HepG2 (cell line): ENCODE measurements at regions not wholly inside any gene's neighbourhood (a gene's known extent, or its start where the extent isn't known, plus 50 kb on each side); places are given as distances from the start of the nearest gene placed in this dataset.

Experiments used
- ATAC-seq: fragments of 200-7000 bp; cut with Tn5 transposase; 3 replicates; pipeline ENCODE4 v1.9.1; 2020; ENCODE audit warnings: mild to moderate bottlenecking, moderate library complexity
- BruUV-seq: library from RNA; stranded (reverse); fragments of 400-500 nt; replicated peaks from 2 replicates; lab custom pipeline; 2021; lab: Mats Ljungman, UMichigan
- CTCF ChIA-PET: fragments of 300-600 bp; formaldehyde crosslinking; extraction: SDS; loops from one replicate; lab custom pipeline; 2021; ENCODE audit warnings: low total read pairs, inconsistent platforms, low intra/inter-chr PET ratio; lab: Yijun Ruan, JAX
- POLR2A ChIA-PET: fragments of 350-600 bp; sonication (Branson Sonifier 250); formaldehyde crosslinking; loops from one replicate; lab custom pipeline; 2020; ENCODE audit warnings: antibody characterized with exemption, inconsistent platforms; lab: Yijun Ruan, JAX
- DNase-seq: peaks from one replicate; pipeline ENCODE4 v3.0.0-alpha.2; 2015; ENCODE audit warnings: low spot score
- FAIRE-seq: peaks from 3 replicates; lab custom pipeline; 2011; peaks lifted over from hg19 to GRCh38; lab: Jason Lieb, UNC
- H2AFZ ChIP-seq: one replicate; pipeline ENCODE4 v1.6.1; 2011; ENCODE audit warnings: low read length, inconsistent platforms
- H3K27ac ChIP-seq: fragments of 300-600 bp; 3 replicates; pipeline ENCODE4 v1.8.0; 2011; ENCODE audit warnings: mixed run types, mild to moderate bottlenecking, mixed read lengths, low read length, inconsistent platforms; ENCODE audit not compliant: insufficient read depth; ENCODE audit errors: extremely low read length
- H3K27me3 ChIP-seq, 2 experiments: fragments of 200-600 bp in 1 of 2; 2 replicates in 1 of 2; 3 replicates in 1 of 2; pipeline versions ENCODE4 v1.6.0 to v1.8.0; 2011; ENCODE audit warnings: low read length in 2 of 2, mild to moderate bottlenecking in 2 of 2, moderate library complexity in 2 of 2, inconsistent platforms in 1 of 2; ENCODE audit not compliant: insufficient read depth in 2 of 2, control insufficient read depth in 1 of 2
- H3K36me3 ChIP-seq, 2 experiments: fragments of 200-600 bp in 1 of 2; replicated peaks in 1 of 2; 2 replicates in 1 of 2; 3 replicates in 1 of 2; pipeline versions ENCODE4 v1.5.1 to v1.8.0; 2011; ENCODE audit warnings: low read length in 2 of 2, inconsistent platforms in 1 of 2; ENCODE audit not compliant: insufficient read depth in 2 of 2, control insufficient read depth in 1 of 2
- H3K4me1 ChIP-seq: 2 replicates; pipeline ENCODE4 v1.5.1; 2012; ENCODE audit warnings: low read length, inconsistent platforms; ENCODE audit not compliant: insufficient read depth
- H3K4me2 ChIP-seq: 2 replicates; pipeline ENCODE4 v1.6.0; 2011; ENCODE audit warnings: low read depth, low read length, inconsistent platforms
- H3K4me3 ChIP-seq, 3 experiments: fragments of 200-600 bp in 1 of 3; sonication (generic), shearing (Covaris generic) in 1 of 3; replicated peaks in 1 of 3; 2 replicates each; pipeline ENCODE4 v1.5.1; 2011 to 2016; ENCODE audit warnings: low read length in 3 of 3, inconsistent platforms in 2 of 3, low read depth in 2 of 3, mild to moderate bottlenecking in 2 of 3, control low read depth in 1 of 3, mixed read lengths in 1 of 3; ENCODE audit not compliant: insufficient read depth in 1 of 3
- H3K79me2 ChIP-seq: one replicate; pipeline ENCODE4 v1.6.1; 2011; ENCODE audit warnings: low read length, inconsistent platforms; ENCODE audit not compliant: insufficient read depth
- H3K9ac ChIP-seq: 2 replicates; pipeline ENCODE4 v1.6.0; 2011; ENCODE audit warnings: mild to moderate bottlenecking, low read depth, low read length, inconsistent platforms; ENCODE audit not compliant: insufficient read depth
- H3K9me3 ChIP-seq: 2 replicates; pipeline ENCODE4 v1.5.1; 2012; ENCODE audit warnings: mild to moderate bottlenecking, low read length
- H4K20me1 ChIP-seq: 2 replicates; pipeline ENCODE4 v1.6.0; 2011; ENCODE audit warnings: inconsistent platforms, mild to moderate bottlenecking, low read length, moderate library complexity; ENCODE audit not compliant: insufficient read depth
- CHD4 ChIP-seq: fragments of 200-600 bp; sonication (generic); IDR thresholded peaks from 2 replicates; pipeline ENCODE4 v1.7.0; 2017; ENCODE audit warnings: mild to moderate bottlenecking, low read length, borderline replicate concordance
- KAT8 ChIP-seq: IDR thresholded peaks from 2 replicates; pipeline ENCODE4 v1.6.1; 2016; ENCODE audit warnings: missing genetic modification reagents, missing compliant biosample characterization
- KLF11 ChIP-seq: IDR thresholded peaks from 2 replicates; pipeline ENCODE4 v1.6.1; 2016; ENCODE audit warnings: missing compliant biosample characterization
- LCORL ChIP-seq, 2 experiments: fragments of 450-650 bp in 1 of 2; sonication (generic) in 1 of 2; formaldehyde crosslinking in 1 of 2; IDR thresholded peaks; 2 replicates each; pipeline versions ENCODE4 v1.5.0 to v1.6.1; 2017 to 2020; ENCODE audit warnings: antibody characterized with exemption in 1 of 2, missing genetic modification reagents in 1 of 2
- NFKBIZ ChIP-seq: IDR thresholded peaks from 2 replicates; pipeline ENCODE4 v1.6.1; 2018; ENCODE audit warnings: missing genetic modification reagents, missing compliant biosample characterization
- NR2F6 ChIP-seq, 2 experiments: IDR thresholded peaks; 2 replicates each; pipeline ENCODE4 v1.6.1; 2016; ENCODE audit warnings: antibody characterized with exemption in 1 of 2, mild to moderate bottlenecking in 1 of 2
- POGZ ChIP-seq: sonication (generic); formaldehyde crosslinking; IDR thresholded peaks from 2 replicates; pipeline ENCODE4 v1.4.0; 2020; ENCODE audit warnings: mild to moderate bottlenecking, missing genetic modification reagents
- SP2 ChIP-seq: sonication (generic); formaldehyde crosslinking; IDR thresholded peaks from 2 replicates; pipeline ENCODE4 v1.5.1; 2020; ENCODE audit warnings: mild to moderate bottlenecking, missing genetic modification reagents
- ZNF138 ChIP-seq: sonication (generic); formaldehyde crosslinking; IDR thresholded peaks from 2 replicates; pipeline ENCODE4 v1.5.0; 2020; ENCODE audit warnings: mild to moderate bottlenecking, low read depth, missing genetic modification reagents
- ZNF20 ChIP-seq: sonication (generic); formaldehyde crosslinking; IDR thresholded peaks from 2 replicates; pipeline ENCODE4 v1.4.0; 2020; ENCODE audit warnings: mild to moderate bottlenecking, moderate library complexity, missing genetic modification reagents
- ZNF225 ChIP-seq: sonication (generic); formaldehyde crosslinking; IDR thresholded peaks from 2 replicates; pipeline ENCODE4 v1.4.0; 2020; ENCODE audit warnings: mild to moderate bottlenecking, missing genetic modification reagents
- ZNF329 ChIP-seq: sonication (generic); formaldehyde crosslinking; IDR thresholded peaks from 2 replicates; pipeline ENCODE4 v1.9.0; 2021; ENCODE audit warnings: low read depth, mild to moderate bottlenecking, missing genetic modification reagents
- ZNF83 ChIP-seq: sonication (generic); formaldehyde crosslinking; IDR thresholded peaks from 2 replicates; pipeline ENCODE4 v1.4.0; 2020; ENCODE audit warnings: missing genetic modification reagents, mild to moderate bottlenecking, borderline replicate concordance
- WGBS: methylation state at CpG from one replicate; pipeline ENCODE4 v1.1.6; 2017; ENCODE audit warnings: low lambda C conversion rate; 5-methylcytosine and 5-hydroxymethylcytosine counted together
- in situ Hi-C: cut with HindIII; loops from 2 replicates; pipeline ENCODE4 v1.10.0; 2017; ENCODE audit warnings: low pct_unique_long_range_greater_than_20kb; ENCODE audit not compliant: extremely low pct_ligation_motif_present
- intact Hi-C: fragments of 100-400 bp; cut with micrococcal nuclease; formaldehyde crosslinking; loops from one replicate; pipeline ENCODE4 v1.10.0; 2022; ENCODE audit not compliant: unreplicated experiment
- TF ChIP-seq, protein P1 (sequence below): sonication (generic); formaldehyde crosslinking; IDR thresholded peaks from 2 replicates; pipeline ENCODE4 v1.4.0; 2020; ENCODE audit warnings: missing genetic modification reagents
- TF ChIP-seq, protein P2 (sequence below): sonication (generic); formaldehyde crosslinking; IDR thresholded peaks from 2 replicates; pipeline ENCODE4 v1.5.0; 2020; ENCODE audit warnings: missing genetic modification reagents
- TF ChIP-seq, protein P3 (sequence below): sonication (generic); formaldehyde crosslinking; IDR thresholded peaks from 2 replicates; pipeline ENCODE4 v1.9.0; 2022; ENCODE audit warnings: missing genetic modification reagents, mild to moderate bottlenecking, borderline replicate concordance
- TF ChIP-seq, protein P4 (sequence below): sonication (generic); formaldehyde crosslinking; IDR thresholded peaks from 2 replicates; pipeline ENCODE4 v1.5.1; 2020; ENCODE audit warnings: mild to moderate bottlenecking, missing genetic modification reagents, borderline replicate concordance
- TF ChIP-seq, protein P5 (sequence below): sonication (generic); formaldehyde crosslinking; IDR thresholded peaks from 2 replicates; pipeline ENCODE4 v1.4.0; 2020; ENCODE audit warnings: mild to moderate bottlenecking, missing genetic modification reagents

DNA sequence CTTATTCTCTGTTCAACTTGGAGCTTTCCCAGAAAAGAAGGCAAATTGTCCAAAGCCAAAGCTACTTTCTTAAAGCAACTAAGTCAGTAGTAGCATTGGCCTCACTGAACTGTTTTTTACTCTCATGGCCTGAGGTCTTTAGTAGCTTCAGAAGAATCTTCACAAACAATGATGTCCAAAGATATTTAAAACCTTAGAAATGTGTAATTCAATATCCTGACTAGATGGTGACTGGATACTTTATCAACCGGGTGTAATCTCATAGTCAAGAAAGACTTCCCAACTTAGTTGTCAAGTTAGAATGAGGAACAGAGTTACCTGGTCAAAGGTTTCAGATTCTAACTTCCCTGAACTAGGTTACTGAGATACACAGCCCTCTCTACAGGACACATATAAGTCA, 226.3 kb upstream of the ARHGEF26 start:
- WGBS: 0% methylated on average over 1 of the region's 1 CpG
- Histone ChIP-seq H3K27me3 (no peaks in the 10 kb centered on the region), H3K4me3 (no peak overlapping the region), H3K4me2 (no peak overlapping the region), H3K27ac (no peak overlapping the region), H3K79me2 (no peaks in the 10 kb centered on the region), H3K36me3 (no peaks in the 10 kb centered on the region), H3K9me3 (no peaks in the 10 kb centered on the region), H2AFZ (no peak overlapping the region), H3K4me1 (no peaks in the 10 kb centered on the region), H4K20me1 (no peaks in the 10 kb centered on the region), H3K9ac (no peak overlapping the region)
- ATAC-seq (no peak), FAIRE-seq (no peak), DNase-seq (no peak)
- intact Hi-C loops: no loop called here
- TF ChIP-seq KAT8 (CRISPR knock-in tag) (no peak), NR2F6 (IDR thresholded peaks at IDR 0.05) (no peak), NR2F6 (CRISPR knock-in tag; IDR thresholded peaks at IDR 0.05) (no peak), NFKBIZ (no peak), ZNF225 (no peak), ZNF329 (no peak), KLF11 (CRISPR knock-in tag) (no peak), ZNF20 (CRISPR knock-in tag) (no peak), ZNF83 (CRISPR knock-in tag) (no peak), CHD4 (no peak), POGZ (CRISPR knock-in tag) (no peak), LCORL (IDR thresholded peaks at IDR 0.05) (no peak), LCORL (CRISPR knock-in tag; IDR thresholded peaks at IDR 0.05) (no peak), ZNF138 (CRISPR knock-in tag) (no peak), SP2 (no peak)
- TF ChIP-seq, protein P1, sequence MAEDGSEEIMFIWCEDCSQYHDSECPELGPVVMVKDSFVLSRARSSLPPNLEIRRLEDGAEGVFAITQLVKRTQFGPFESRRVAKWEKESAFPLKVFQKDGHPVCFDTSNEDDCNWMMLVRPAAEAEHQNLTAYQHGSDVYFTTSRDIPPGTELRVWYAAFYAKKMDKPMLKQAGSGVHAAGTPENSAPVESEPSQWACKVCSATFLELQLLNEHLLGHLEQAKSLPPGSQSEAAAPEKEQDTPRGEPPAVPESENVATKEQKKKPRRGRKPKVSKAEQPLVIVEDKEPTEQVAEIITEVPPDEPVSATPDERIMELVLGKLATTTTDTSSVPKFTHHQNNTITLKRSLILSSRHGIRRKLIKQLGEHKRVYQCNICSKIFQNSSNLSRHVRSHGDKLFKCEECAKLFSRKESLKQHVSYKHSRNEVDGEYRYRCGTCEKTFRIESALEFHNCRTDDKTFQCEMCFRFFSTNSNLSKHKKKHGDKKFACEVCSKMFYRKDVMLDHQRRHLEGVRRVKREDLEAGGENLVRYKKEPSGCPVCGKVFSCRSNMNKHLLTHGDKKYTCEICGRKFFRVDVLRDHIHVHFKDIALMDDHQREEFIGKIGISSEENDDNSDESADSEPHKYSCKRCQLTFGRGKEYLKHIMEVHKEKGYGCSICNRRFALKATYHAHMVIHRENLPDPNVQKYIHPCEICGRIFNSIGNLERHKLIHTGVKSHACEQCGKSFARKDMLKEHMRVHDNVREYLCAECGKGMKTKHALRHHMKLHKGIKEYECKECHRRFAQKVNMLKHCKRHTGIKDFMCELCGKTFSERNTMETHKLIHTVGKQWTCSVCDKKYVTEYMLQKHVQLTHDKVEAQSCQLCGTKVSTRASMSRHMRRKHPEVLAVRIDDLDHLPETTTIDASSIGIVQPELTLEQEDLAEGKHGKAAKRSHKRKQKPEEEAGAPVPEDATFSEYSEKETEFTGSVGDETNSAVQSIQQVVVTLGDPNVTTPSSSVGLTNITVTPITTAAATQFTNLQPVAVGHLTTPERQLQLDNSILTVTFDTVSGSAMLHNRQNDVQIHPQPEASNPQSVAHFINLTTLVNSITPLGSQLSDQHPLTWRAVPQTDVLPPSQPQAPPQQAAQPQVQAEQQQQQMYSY: no peak
- TF ChIP-seq, protein P2, sequence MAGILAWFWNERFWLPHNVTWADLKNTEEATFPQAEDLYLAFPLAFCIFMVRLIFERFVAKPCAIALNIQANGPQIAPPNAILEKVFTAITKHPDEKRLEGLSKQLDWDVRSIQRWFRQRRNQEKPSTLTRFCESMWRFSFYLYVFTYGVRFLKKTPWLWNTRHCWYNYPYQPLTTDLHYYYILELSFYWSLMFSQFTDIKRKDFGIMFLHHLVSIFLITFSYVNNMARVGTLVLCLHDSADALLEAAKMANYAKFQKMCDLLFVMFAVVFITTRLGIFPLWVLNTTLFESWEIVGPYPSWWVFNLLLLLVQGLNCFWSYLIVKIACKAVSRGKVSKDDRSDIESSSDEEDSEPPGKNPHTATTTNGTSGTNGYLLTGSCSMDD (CRISPR knock-in tag): no peak
- TF ChIP-seq, protein P3, sequence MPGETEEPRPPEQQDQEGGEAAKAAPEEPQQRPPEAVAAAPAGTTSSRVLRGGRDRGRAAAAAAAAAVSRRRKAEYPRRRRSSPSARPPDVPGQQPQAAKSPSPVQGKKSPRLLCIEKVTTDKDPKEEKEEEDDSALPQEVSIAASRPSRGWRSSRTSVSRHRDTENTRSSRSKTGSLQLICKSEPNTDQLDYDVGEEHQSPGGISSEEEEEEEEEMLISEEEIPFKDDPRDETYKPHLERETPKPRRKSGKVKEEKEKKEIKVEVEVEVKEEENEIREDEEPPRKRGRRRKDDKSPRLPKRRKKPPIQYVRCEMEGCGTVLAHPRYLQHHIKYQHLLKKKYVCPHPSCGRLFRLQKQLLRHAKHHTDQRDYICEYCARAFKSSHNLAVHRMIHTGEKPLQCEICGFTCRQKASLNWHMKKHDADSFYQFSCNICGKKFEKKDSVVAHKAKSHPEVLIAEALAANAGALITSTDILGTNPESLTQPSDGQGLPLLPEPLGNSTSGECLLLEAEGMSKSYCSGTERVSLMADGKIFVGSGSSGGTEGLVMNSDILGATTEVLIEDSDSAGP: no peak
- TF ChIP-seq, protein P4, sequence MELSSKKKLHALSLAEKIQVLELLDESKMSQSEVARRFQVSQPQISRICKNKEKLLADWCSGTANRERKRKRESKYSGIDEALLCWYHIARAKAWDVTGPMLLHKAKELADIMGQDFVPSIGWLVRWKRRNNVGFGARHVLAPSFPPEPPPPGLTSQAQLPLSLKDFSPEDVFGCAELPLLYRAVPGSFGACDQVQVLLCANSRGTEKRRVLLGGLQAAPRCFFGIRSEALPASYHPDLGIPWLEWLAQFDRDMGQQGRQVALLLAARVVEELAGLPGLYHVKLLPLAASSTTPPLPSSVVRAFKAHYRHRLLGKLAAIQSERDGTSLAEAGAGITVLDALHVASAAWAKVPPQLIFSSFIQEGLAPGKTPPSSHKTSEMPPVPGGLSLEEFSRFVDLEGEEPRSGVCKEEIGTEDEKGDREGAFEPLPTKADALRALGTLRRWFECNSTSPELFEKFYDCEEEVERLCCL (CRISPR knock-in tag): no peak
- TF ChIP-seq, protein P5, sequence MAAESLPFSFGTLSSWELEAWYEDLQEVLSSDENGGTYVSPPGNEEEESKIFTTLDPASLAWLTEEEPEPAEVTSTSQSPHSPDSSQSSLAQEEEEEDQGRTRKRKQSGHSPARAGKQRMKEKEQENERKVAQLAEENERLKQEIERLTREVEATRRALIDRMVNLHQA (CRISPR knock-in tag): no peak
- ChIA-PET POLR2A (no interaction called here), CTCF (no interaction called here)
- in situ Hi-C loops: no loop called here
- BruUV-seq: no TSS peak
